Islet of Langerhans (tissue), 1 donor: ENCODE measurements at regions not wholly inside any gene's neighbourhood (a gene's known extent, or its start where the extent isn't known, plus 50 kb on each side); places are given as distances from the start of the nearest gene placed in this dataset.

Experiments used
- FAIRE-seq: peaks from one replicate; lab custom pipeline; 2011; peaks lifted over from hg19 to GRCh38; lab: Jason Lieb, UNC

GRCh38 chr11:32318071-32319055 is 117.0 kb downstream of the WT1 start:
- FAIRE-seq, result no peak

- no peak for FAIRE-seq
Measured at GRCh38 chr11:32323814-32324130, 111.6 kb downstream of the WT1 start.

- no peak for FAIRE-seq
Measured at GRCh38 chr11:32325187-32325586, 110.2 kb downstream of the WT1 start.

GRCh38 chr11:32325725-32326124 is 109.6 kb downstream of the WT1 start:
- FAIRE-seq, result no peak

GRCh38 chr11:32326522-32326921 is 108.8 kb downstream of the WT1 start:
- no peak for FAIRE-seq

- no peak for FAIRE-seq
Measured at GRCh38 chr11:32328392-32328791, 106.9 kb downstream of the WT1 start.

- no peak for FAIRE-seq
Measured at GRCh38 chr11:32331098-32331497, 104.2 kb downstream of the WT1 start.

- no peak for FAIRE-seq
Measured at GRCh38 chr11:32331792-32332191, 103.5 kb downstream of the WT1 start.

- no peak for FAIRE-seq
Measured at GRCh38 chr11:32332990-32333319, 102.4 kb downstream of the WT1 start.

- FAIRE-seq, result no peak
Measured at GRCh38 chr11:32333320-32333991, 101.9 kb downstream of the WT1 start.

- FAIRE-seq, result no peak
Measured at GRCh38 chr11:32334822-32335221, 100.5 kb downstream of the WT1 start.
